Renal cortical epithelial cell (primary cell): ENCODE measurements at regions not wholly inside any gene's neighbourhood (a gene's known extent, or its start where the extent isn't known, plus 50 kb on each side); places are given as distances from the start of the nearest gene placed in this dataset.
A peak's percentile ranks its signal among the peaks of the same experiment; 100 is the strongest.
"Not testable (repeated sequence)": the region's sequence is repeated elsewhere in the genome, so short reads cannot be mapped to it uniquely, and the experiment has no call there.

Source experiments
- DNase-seq: peaks from one replicate; pipeline ENCODE4 v3.0.0-alpha.2; 2011; ENCODE audit warnings: low read depth

- DNase-seq = no peak
Measured at GRCh38 chr4:115229873-115230272, 116.5 kb upstream of the NDST4 start.

DNA sequence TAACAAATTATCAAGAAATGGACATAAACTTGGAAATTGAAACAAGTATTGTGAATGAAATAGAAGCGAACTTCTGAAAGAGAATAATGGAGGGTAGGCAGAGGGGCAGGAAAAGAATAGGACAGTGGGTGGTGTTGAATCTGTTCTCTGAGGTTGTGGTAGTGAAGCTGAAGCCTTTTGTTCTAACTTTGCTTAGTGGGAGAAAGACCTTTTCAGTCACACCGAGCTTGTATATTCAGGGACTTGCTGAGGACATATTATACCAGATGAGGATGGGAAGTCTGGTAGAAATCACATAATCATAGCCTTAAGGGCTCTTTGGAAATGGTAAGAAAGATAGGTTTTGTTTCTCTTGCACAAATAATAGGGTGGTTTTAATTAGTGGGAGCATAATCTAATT, 115.4 kb upstream of the NDST4 start:
- DNase-seq = no peak

- DNase-seq = no peak
Measured at GRCh38 chr4:115222061-115222460, 108.6 kb upstream of the NDST4 start.

DNA sequence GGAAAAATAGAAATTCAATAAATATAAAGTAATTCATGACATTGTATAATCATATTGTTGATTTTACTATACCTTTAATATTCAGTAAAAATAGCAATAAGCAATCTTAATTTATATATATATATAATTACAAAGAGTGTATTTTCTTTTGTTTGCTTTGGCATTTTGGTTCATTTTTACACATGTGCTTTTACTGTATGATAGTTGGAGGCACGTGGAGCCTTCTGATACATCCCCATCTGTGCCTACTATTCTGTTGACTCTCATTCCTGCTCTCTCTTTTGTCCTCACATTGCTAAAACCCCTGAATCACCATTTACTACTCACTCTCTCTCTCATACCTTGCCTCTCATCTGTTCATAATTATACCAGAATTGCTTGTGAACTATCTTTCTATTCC, 106.4 kb upstream of the NDST4 start:
- no peak for DNase-seq

- no peak for DNase-seq
Measured at GRCh38 chr4:115219315-115219860, 106.0 kb upstream of the NDST4 start.

- DNase-seq = no peak
Measured at GRCh38 chr4:115215935-115216334, 102.5 kb upstream of the NDST4 start.

DNA sequence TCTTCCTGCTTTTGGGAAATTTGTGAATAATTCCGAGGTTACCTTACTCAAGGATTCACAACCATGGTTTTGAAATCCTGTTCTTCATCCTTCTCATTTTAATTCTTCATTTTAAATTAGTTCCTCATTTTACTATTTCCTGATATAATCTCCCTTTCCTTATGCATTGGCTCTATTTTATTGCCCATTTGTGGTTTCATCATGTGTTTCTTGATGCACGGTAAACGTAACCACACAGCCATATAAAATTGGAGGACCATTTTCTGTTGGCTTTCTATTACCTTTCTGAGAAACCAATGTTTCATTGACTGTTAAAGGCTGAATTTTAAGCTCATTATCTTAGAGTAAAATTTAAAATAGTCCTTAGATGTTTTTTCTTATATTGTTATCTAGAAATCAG, 100.3 kb upstream of the NDST4 start:
- DNase-seq = no peak

- no peak for DNase-seq
Measured at GRCh38 chr4:115201042-115201330, 87.6 kb upstream of the NDST4 start.

GRCh38 chr4:115200201-115201041, 87.0 kb upstream of the NDST4 start:
- DNase-seq = not testable (repeated sequence)

DNA sequence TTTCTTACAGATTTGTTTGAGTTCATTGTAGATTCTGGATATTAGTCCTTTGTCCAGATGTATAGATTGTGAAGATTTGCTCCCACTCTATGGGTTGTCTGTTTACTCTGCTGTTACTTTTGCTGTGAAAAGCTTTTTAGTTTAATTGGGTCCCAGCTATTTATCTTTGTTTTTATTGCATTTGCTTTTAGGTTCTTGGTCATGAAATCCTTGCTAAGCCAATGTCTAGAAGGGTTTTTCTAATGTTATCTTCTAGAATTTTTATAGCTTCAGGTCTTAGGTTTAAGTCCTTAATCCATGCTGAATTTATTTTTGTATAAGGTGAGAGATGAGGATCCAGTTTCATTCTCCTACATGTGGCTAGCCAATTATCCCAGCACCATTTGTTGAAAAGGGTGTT, 81.2 kb upstream of the NDST4 start:
- DNase-seq = not testable (repeated sequence)

DNA sequence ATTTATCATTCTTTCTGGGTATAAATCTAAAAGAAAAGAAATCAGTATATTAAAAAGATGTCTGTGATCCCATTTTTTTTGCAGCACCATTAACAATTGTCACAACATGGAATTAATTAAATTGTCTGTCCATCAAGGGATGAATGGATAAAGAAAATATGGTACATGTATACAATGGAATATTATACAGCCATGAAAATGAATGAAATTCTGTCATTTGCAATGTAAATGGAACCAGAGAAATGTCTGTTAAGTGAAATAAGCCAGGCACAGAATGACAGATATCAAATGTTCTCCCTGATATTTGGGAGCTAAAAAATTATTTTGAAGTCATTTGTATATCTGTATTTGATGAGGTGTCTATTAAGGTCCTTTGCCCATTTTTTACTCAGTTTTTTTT, 77.1 kb upstream of the NDST4 start:
- no peak for DNase-seq

- peak; percentile 3 for DNase-seq
Measured at GRCh38 chr4:115187136-115187535, 73.7 kb upstream of the NDST4 start.

DNA sequence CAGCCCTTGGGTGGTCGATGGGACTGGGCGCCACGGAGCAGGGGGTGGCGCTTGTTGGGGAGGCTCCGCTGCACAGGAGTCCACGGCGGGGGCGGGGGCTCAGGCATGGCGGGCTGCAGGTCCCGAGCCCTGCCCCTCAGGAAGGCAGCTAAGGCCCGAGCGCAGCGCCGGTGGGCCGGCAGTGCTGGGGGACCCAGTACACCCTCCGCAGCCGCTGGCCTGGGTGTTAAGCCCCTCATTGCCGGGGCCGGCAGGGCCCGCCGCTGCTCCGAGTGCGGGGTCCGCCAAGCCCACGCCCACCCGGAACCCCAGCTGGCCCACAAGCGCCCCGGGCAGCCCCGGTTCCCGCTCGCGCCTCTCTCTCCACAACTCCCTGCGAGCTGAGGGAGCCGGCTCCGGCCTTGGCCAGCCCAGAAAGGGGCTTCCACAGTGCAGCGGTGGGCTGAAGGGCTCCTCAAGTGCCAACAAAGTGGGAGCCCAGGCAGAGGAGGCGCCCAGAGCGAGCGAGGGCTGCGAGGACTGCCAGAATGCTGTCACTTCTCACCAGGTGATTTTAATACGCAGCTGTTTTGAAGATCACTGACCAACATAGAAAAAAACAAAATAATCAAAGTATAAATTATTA, 66.1 kb upstream of the NDST4 start:
- not testable (repeated sequence) for DNase-seq

DNA sequence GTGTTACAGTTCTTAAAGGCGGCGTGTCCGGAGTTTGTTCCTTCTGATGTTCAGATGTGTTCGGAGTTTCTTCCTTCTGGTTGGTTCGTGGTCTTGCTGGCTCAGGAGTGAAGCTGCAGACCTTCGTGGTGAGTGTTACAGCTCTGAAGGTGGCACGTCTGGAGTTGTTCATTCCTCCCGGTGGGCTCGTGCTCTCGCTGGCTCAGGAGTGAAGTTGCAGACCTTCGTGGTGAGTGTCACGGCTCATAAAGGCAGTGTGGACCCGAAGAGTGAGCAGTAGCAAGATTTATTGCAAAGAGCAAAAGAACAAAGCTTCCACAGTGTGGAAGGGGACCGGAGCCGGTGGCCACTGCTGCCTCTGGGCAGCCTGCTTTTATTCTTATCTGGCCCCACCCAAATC, 65.3 kb upstream of the NDST4 start:
- not testable (repeated sequence) for DNase-seq

DNA sequence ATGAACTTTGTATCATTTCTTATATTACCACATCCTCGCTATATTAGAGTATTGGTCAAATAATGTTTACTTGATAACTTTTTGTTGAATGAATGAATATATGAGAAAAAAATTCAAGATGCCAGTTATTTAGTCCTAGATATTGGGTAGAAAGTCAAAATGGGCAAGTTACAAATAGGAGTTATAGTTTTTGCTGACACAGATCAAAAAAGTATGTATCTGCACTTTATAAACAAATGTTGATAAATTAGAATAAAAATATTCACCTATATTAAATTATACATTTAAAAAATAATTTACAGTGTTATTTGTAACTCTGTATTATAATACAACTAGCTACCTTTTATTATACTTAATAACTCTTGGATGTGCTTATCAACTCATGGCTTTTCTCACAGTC, 57.8 kb upstream of the NDST4 start:
- DNase-seq = no peak

DNA sequence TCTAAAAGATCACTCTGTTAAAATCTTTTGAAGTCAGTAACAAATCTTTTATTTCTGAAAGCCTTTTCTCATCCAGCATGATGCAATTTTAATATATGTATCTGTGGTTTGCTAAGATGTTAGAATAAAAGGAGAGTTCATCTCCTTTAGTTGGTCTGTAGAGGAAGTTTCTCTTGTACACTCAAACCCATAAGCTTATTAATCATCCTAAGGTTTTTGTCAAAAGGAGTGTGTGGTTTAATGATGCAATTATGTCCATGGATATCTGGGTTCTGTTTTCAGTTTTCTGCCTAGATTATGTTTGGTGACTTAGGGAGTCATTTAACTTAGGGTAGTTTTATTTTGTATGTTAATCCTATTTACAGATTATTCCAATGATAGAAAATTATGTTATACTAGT, 52.1 kb upstream of the NDST4 start:
- DNase-seq = no peak
